ENCODE measurements at regions not wholly inside any gene's neighbourhood (a gene's known extent, or its start where the extent isn't known, plus 50 kb on each side); places are given as distances from the start of the nearest gene placed in this dataset.
"Not testable (repeated sequence)": the region's sequence is repeated elsewhere in the genome, so short reads cannot be mapped to it uniquely, and the experiment has no call there.

GRCh38 chr14:45757655-45758054 lies 504.7 kb upstream of the MIS18BP1 start:
- Histone ChIP-seq H3K9ac (ENCODE audit: insufficient read length) (no peak overlapping the region), H3K9me3 (ENCODE audit: low read depth, low read length) (no peaks in the 10 kb centered on the region), H3K4me3 (no peak overlapping the region), H3K36me3 (ENCODE audit: insufficient read depth, low read length) (no peaks in the 10 kb centered on the region), H3K27ac (no peak overlapping the region)
- TF ChIP-seq POLR2AphosphoS5 (IDR thresholded peaks at IDR 0.05; ENCODE audit: borderline replicate concordance, low read depth, low read length) (no peak), FOXP2 (optimal IDR thresholded peaks at IDR 0.05; ENCODE audit: control extremely low read depth, extremely low read length, insufficient read depth) (no peak), EZH2 (IDR thresholded peaks at IDR 0.05) (no peak)
- no peak for DNase-seq (ENCODE audit: low read depth, low spot score)

- DNase-seq (ENCODE audit: low read depth, low spot score); H3K36me3 ChIP-seq (ENCODE audit: insufficient read depth, low read length); H3K9me3 ChIP-seq (ENCODE audit: low read depth, low read length); H3K9ac ChIP-seq (ENCODE audit: insufficient read length); H3K27ac ChIP-seq; H3K4me3 ChIP-seq: not testable (repeated sequence)
Observed at GRCh38 chr14:45756412-45756811, 503.4 kb upstream of the MIS18BP1 start.

GRCh38 chr14:45743884-45744283 lies 490.9 kb upstream of the MIS18BP1 start:
- Histone ChIP-seq H3K9me3 (ENCODE audit: low read depth, low read length) (no peaks in the 10 kb centered on the region), H3K4me3 (no peak overlapping the region), H3K9ac (ENCODE audit: insufficient read length) (no peak overlapping the region), H3K27ac (no peak overlapping the region), H3K36me3 (ENCODE audit: insufficient read depth, low read length) (no peaks in the 10 kb centered on the region)
- TF ChIP-seq POLR2AphosphoS5 (IDR thresholded peaks at IDR 0.05; ENCODE audit: borderline replicate concordance, low read depth, low read length): no peak
- TF ChIP-seq FOXP2 (optimal IDR thresholded peaks at IDR 0.05; ENCODE audit: control extremely low read depth, extremely low read length, insufficient read depth): no peak
- TF ChIP-seq EZH2 (IDR thresholded peaks at IDR 0.05): no peak
- no peak for DNase-seq (ENCODE audit: low read depth, low spot score)

- H3K4me3 ChIP-seq: no peak overlapping the region
- no peak for DNase-seq (ENCODE audit: low read depth, low spot score)
- no peak overlapping the region for H3K27ac ChIP-seq
- H3K9me3 ChIP-seq (ENCODE audit: low read depth, low read length): no peaks in the 10 kb centered on the region
- H3K36me3 ChIP-seq (ENCODE audit: insufficient read depth, low read length): no peaks in the 10 kb centered on the region
- H3K9ac ChIP-seq (ENCODE audit: insufficient read length): no peak overlapping the region
- TF ChIP-seq FOXP2 (optimal IDR thresholded peaks at IDR 0.05; ENCODE audit: control extremely low read depth, extremely low read length, insufficient read depth): no peak
- TF ChIP-seq POLR2AphosphoS5 (IDR thresholded peaks at IDR 0.05; ENCODE audit: borderline replicate concordance, low read depth, low read length): no peak
- no peak for TF ChIP-seq EZH2 (IDR thresholded peaks at IDR 0.05)
Observed at GRCh38 chr14:45742187-45742586, 489.2 kb upstream of the MIS18BP1 start.

- Histone ChIP-seq H3K27ac (no peak overlapping the region), H3K9me3 (ENCODE audit: low read depth, low read length) (no peaks in the 10 kb centered on the region), H3K36me3 (ENCODE audit: insufficient read depth, low read length) (no peaks in the 10 kb centered on the region), H3K4me3 (no peak overlapping the region), H3K9ac (ENCODE audit: insufficient read length) (no peak overlapping the region)
- no peak for DNase-seq (ENCODE audit: low read depth, low spot score)
- TF ChIP-seq POLR2AphosphoS5 (IDR thresholded peaks at IDR 0.05; ENCODE audit: borderline replicate concordance, low read depth, low read length) (no peak), FOXP2 (optimal IDR thresholded peaks at IDR 0.05; ENCODE audit: control extremely low read depth, extremely low read length, insufficient read depth) (no peak), EZH2 (IDR thresholded peaks at IDR 0.05) (no peak)
Observed at GRCh38 chr14:45728434-45729225, 475.6 kb upstream of the MIS18BP1 start.

GRCh38 chr14:45727133-45727532 lies 474.1 kb upstream of the MIS18BP1 start:
- no peak for DNase-seq (ENCODE audit: low read depth, low spot score)
- no peak overlapping the region for H3K27ac ChIP-seq
- no peaks in the 10 kb centered on the region for H3K36me3 ChIP-seq (ENCODE audit: insufficient read depth, low read length)
- H3K4me3 ChIP-seq: no peak overlapping the region
- no peak overlapping the region for H3K9ac ChIP-seq (ENCODE audit: insufficient read length)
- TF ChIP-seq EZH2 (IDR thresholded peaks at IDR 0.05) (no peak), FOXP2 (optimal IDR thresholded peaks at IDR 0.05; ENCODE audit: control extremely low read depth, extremely low read length, insufficient read depth) (no peak), POLR2AphosphoS5 (IDR thresholded peaks at IDR 0.05; ENCODE audit: borderline replicate concordance, low read depth, low read length) (no peak)
- H3K9me3 ChIP-seq (ENCODE audit: low read depth, low read length): no peaks in the 10 kb centered on the region

- TF ChIP-seq POLR2AphosphoS5 (IDR thresholded peaks at IDR 0.05; ENCODE audit: borderline replicate concordance, low read depth, low read length) (no peak), FOXP2 (optimal IDR thresholded peaks at IDR 0.05; ENCODE audit: control extremely low read depth, extremely low read length, insufficient read depth) (no peak), EZH2 (IDR thresholded peaks at IDR 0.05) (no peak)
- H3K36me3 ChIP-seq (ENCODE audit: insufficient read depth, low read length): no peaks in the 10 kb centered on the region
- H3K4me3 ChIP-seq: no peak overlapping the region
- no peak overlapping the region for H3K27ac ChIP-seq
- DNase-seq (ENCODE audit: low read depth, low spot score): no peak
- H3K9me3 ChIP-seq (ENCODE audit: low read depth, low read length): no peaks in the 10 kb centered on the region
- H3K9ac ChIP-seq (ENCODE audit: insufficient read length): no peak overlapping the region
Observed at GRCh38 chr14:45721472-45721871, 468.5 kb upstream of the MIS18BP1 start.

GRCh38 chr14:45716572-45716971 lies 463.6 kb upstream of the MIS18BP1 start:
- Histone ChIP-seq H3K9me3 (ENCODE audit: low read depth, low read length) (no peaks in the 10 kb centered on the region), H3K36me3 (ENCODE audit: insufficient read depth, low read length) (no peaks in the 10 kb centered on the region), H3K4me3 (no peak overlapping the region), H3K9ac (ENCODE audit: insufficient read length) (no peak overlapping the region), H3K27ac (no peak overlapping the region)
- no peak for TF ChIP-seq FOXP2 (optimal IDR thresholded peaks at IDR 0.05; ENCODE audit: control extremely low read depth, extremely low read length, insufficient read depth)
- no peak for DNase-seq (ENCODE audit: low read depth, low spot score)

GRCh38 chr14:45715946-45716345 lies 462.9 kb upstream of the MIS18BP1 start:
- Histone ChIP-seq H3K27ac (no peak overlapping the region), H3K9ac (ENCODE audit: insufficient read length) (no peak overlapping the region), H3K36me3 (ENCODE audit: insufficient read depth, low read length) (no peaks in the 10 kb centered on the region), H3K4me3 (no peak overlapping the region), H3K9me3 (ENCODE audit: low read depth, low read length) (no peaks in the 10 kb centered on the region)
- DNase-seq (ENCODE audit: low read depth, low spot score): no peak
- TF ChIP-seq EZH2 (IDR thresholded peaks at IDR 0.05) (no peak), FOXP2 (optimal IDR thresholded peaks at IDR 0.05; ENCODE audit: control extremely low read depth, extremely low read length, insufficient read depth) (no peak)
